Caco-2 (cell line): ENCODE measurements at regions not wholly inside any gene's neighbourhood (a gene's known extent, or its start where the extent isn't known, plus 50 kb on each side); places are given as distances from the start of the nearest gene placed in this dataset.

Experiments used
- BruUV-seq: library from RNA; stranded (reverse); fragments of 400-500 nt; replicated peaks from 2 replicates; lab custom pipeline; 2021; lab: Mats Ljungman, UMichigan
- CTCF ChIA-PET: fragments of 300-600 bp; sonication (Branson Sonifier 250); formaldehyde crosslinking; loops from one replicate; lab custom pipeline; 2022; ENCODE audit warnings: antibody characterized with exemption; lab: Charles Lee
- POLR2A ChIA-PET: fragments of 300-600 bp; sonication (Branson Sonifier 250); formaldehyde crosslinking; loops from one replicate; lab custom pipeline; 2022; ENCODE audit warnings: antibody characterized with exemption; lab: Charles Lee
- DNase-seq, 2 experiments: peaks; one replicate each; pipeline versions ENCODE4 v3.0.0 to v3.0.0-alpha.2; 2020 to 2022
- H3K27me3 ChIP-seq: replicated peaks from 2 replicates; pipeline ENCODE4 v1.6.0; 2011; ENCODE audit warnings: low read length; ENCODE audit not compliant: control insufficient read depth, insufficient read depth
- H3K36me3 ChIP-seq: 2 replicates; pipeline ENCODE4 v1.5.1; 2011; ENCODE audit warnings: low read length; ENCODE audit not compliant: control insufficient read depth, insufficient read depth
- H3K4me1 ChIP-seq: fragments of 250-450 bp; sonication (Bioruptor Pico); 2 replicates; pipeline ENCODE4 v1.5.1; 2020; ENCODE audit warnings: mild to moderate bottlenecking
- H3K4me3 ChIP-seq: 2 replicates; pipeline ENCODE4 v1.5.1; 2011; ENCODE audit warnings: low read depth, mild to moderate bottlenecking, control low read depth, low read length
- H3K9me3 ChIP-seq: fragments of 250-450 bp; sonication (Bioruptor Pico); 2 replicates; pipeline ENCODE4 v1.5.1; 2020; ENCODE audit warnings: mild to moderate bottlenecking, moderate library complexity
- H3K27ac Mint-ChIP-seq: one replicate; pipeline ENCODE4 v1.8.0; 2022; ENCODE audit warnings: mixed read lengths; ENCODE audit not compliant: unreplicated experiment
- H3K27me3 Mint-ChIP-seq: one replicate; pipeline ENCODE4 v1.8.0; 2022; ENCODE audit warnings: mixed read lengths; ENCODE audit not compliant: insufficient read depth, unreplicated experiment
- H3K36me3 Mint-ChIP-seq: one replicate; pipeline ENCODE4 v1.8.0; 2022; ENCODE audit warnings: mild to moderate bottlenecking, mixed read lengths; ENCODE audit not compliant: insufficient read depth, unreplicated experiment
- H3K4me1 Mint-ChIP-seq: one replicate; pipeline ENCODE4 v1.8.0; 2022; ENCODE audit warnings: low read depth, mixed read lengths; ENCODE audit not compliant: unreplicated experiment
- H3K4me3 Mint-ChIP-seq: one replicate; pipeline ENCODE4 v1.8.0; 2022; ENCODE audit warnings: mild to moderate bottlenecking, moderate library complexity, mixed read lengths; ENCODE audit not compliant: unreplicated experiment
- H3K9me3 Mint-ChIP-seq: one replicate; pipeline ENCODE4 v1.8.0; 2022; ENCODE audit warnings: mixed read lengths; ENCODE audit not compliant: unreplicated experiment
- CTCF ChIP-seq, 2 experiments: fragments of 200-600 bp in 1 of 2; IDR thresholded peaks; 1 replicate in 1 of 2; 2 replicates in 1 of 2; pipeline versions ENCODE4 v1.5.1 to v1.8.0; 2011 to 2022; ENCODE audit warnings: antibody characterized with exemption in 1 of 2, control low read depth in 1 of 2, inconsistent platforms in 1 of 2, low read depth in 1 of 2, low read length in 1 of 2, mild to moderate bottlenecking in 1 of 2, moderate library complexity in 1 of 2; ENCODE audit not compliant: insufficient read depth in 1 of 2, severe bottlenecking in 1 of 2, unreplicated experiment in 1 of 2
- intact Hi-C: fragments of 100-400 bp; cut with micrococcal nuclease; formaldehyde crosslinking; loops from one replicate; pipeline ENCODE4 v1.10.0; 2022; ENCODE audit not compliant: unreplicated experiment

DNA sequence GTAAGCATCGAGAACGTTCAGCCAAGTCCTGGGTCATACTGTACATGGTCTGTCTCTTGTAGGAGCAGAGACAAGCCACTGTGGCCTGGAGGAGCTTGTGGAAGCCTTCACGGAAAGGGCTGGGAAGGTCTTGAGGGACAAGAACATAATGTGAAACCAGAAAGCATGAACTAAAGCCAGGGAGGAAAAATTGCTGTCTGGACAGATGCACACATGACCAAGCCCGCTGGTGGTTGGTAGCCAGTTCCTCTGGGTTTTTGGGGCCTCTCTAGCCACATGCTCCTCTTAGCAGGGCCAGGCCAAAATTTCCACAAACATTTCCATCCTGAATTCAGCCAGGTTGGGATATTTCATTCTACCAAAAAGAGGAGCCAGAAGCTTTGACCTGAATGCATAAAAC is 196.2 kb upstream of the SIX2 start:
- Histone ChIP-seq H3K4me1 (no peaks in the 10 kb centered on the region), H3K27me3 (no peaks in the 10 kb centered on the region), H3K9me3 (no peaks in the 10 kb centered on the region), H3K4me3 (no peak overlapping the region), H3K36me3 (no peaks in the 10 kb centered on the region)
- no peak overlapping the region for H3K4me3 Mint-ChIP-seq
- DNase-seq, result no peak
- no peak overlapping the region for H3K27ac Mint-ChIP-seq
- H3K36me3 Mint-ChIP-seq, result no peaks in the 10 kb centered on the region
- no TSS peak for BruUV-seq
- intact Hi-C loops, result no loop called here
- TF ChIP-seq CTCF (IDR thresholded peaks at IDR 0.05; ENCODE audit: insufficient read depth in 1 of 2, low read depth in 1 of 2, low read length in 1 of 2, severe bottlenecking in 1 of 2, unreplicated experiment in 1 of 2), result no peak
- ChIA-PET CTCF (interaction anchor here (0.6 kb wide), 1 partner anchor 13 kb away, joined by 3 read pairs; no protein-coding TSS in a partner anchor), POLR2A (no interaction called here)
- H3K9me3 Mint-ChIP-seq, result peaks cover 7% of the 10 kb centered on the region
- H3K4me1 Mint-ChIP-seq, result no peaks in the 10 kb centered on the region
- peaks cover 20% of the 10 kb centered on the region for H3K27me3 Mint-ChIP-seq

DNA sequence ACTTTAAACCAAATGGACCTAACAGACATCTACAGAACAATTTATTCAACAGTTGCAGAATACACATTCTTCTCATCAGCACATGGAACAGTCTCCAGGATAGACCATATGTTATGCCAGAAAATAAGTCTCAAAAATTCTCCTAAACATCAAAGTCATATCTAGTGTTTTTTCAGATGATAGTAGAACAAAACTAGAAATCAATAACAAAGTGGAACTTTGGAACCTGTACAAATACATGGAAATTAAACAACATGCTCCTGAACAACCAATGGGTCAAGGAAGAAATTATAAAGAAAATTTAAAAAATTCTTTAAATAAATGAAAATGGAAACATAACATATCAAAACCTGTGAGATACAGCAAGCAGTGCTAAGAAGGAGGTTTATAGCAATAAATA is 194.1 kb upstream of the SIX2 start:
- no TSS peak for BruUV-seq
- intact Hi-C loops, result no loop called here
- Mint-ChIP-seq H3K4me1 (no peaks in the 10 kb centered on the region), H3K9me3 (peaks cover 7% of the 10 kb centered on the region), H3K27ac (no peak overlapping the region), H3K36me3 (no peaks in the 10 kb centered on the region), H3K27me3 (peaks cover 20% of the 10 kb centered on the region), H3K4me3 (no peak overlapping the region)
- Histone ChIP-seq H3K27me3 (no peaks in the 10 kb centered on the region), H3K4me3 (no peak overlapping the region), H3K4me1 (no peaks in the 10 kb centered on the region), H3K36me3 (no peaks in the 10 kb centered on the region), H3K9me3 (peaks cover 3% of the 10 kb centered on the region; the same call in 1 of the 2 replicates)
- no peak for DNase-seq
- ChIA-PET POLR2A (no interaction called here), CTCF (no interaction called here)
- TF ChIP-seq CTCF (IDR thresholded peaks at IDR 0.05; ENCODE audit: insufficient read depth in 1 of 2, low read depth in 1 of 2, low read length in 1 of 2, severe bottlenecking in 1 of 2, unreplicated experiment in 1 of 2), result no peak

DNA sequence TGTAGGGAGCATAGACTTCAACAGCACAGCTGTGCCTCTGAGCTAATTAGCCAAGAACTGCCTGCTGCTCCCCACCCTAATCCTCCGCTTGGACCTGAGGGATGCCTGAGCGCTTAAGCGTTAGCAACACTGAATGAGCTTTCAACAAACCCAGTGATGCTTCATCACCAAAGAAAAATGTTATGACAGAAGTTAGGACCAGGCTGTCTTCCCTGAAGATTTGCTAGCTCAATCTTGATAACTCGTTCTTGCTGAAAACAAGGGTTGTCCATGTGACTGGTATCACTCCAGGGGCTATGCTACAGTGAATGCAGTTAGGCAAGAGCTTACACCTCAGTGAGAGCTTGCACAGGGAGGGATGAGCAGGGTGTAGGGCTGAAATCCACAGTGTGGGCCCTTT is 190.7 kb upstream of the SIX2 start:
- no peaks in the 10 kb centered on the region for H3K27me3 ChIP-seq
- no TSS peak for BruUV-seq
- no peak overlapping the region for H3K4me3 ChIP-seq
- TF ChIP-seq CTCF (IDR thresholded peaks at IDR 0.05; ENCODE audit: insufficient read depth in 1 of 2, low read depth in 1 of 2, low read length in 1 of 2, severe bottlenecking in 1 of 2, unreplicated experiment in 1 of 2), result no peak
- H3K9me3 Mint-ChIP-seq, result peaks cover 7% of the 10 kb centered on the region
- no peak for DNase-seq
- H3K4me3 Mint-ChIP-seq, result no peak overlapping the region
- CTCF ChIA-PET, result no interaction called here
- H3K36me3 ChIP-seq, result no peaks in the 10 kb centered on the region
- H3K9me3 ChIP-seq, result peaks cover 9% of the 10 kb centered on the region
- H3K27ac Mint-ChIP-seq, result no peak overlapping the region
- POLR2A ChIA-PET, result no interaction called here
- no peaks in the 10 kb centered on the region for H3K4me1 ChIP-seq
- H3K4me1 Mint-ChIP-seq, result no peaks in the 10 kb centered on the region
- H3K27me3 Mint-ChIP-seq, result peaks cover 20% of the 10 kb centered on the region
- H3K36me3 Mint-ChIP-seq, result no peaks in the 10 kb centered on the region
- intact Hi-C loops, result no loop called here
